ENCODE measurements at regions not wholly inside any gene's neighbourhood (a gene's known extent, or its start where the extent isn't known, plus 50 kb on each side); places are given as distances from the start of the nearest gene placed in this dataset.

DNA sequence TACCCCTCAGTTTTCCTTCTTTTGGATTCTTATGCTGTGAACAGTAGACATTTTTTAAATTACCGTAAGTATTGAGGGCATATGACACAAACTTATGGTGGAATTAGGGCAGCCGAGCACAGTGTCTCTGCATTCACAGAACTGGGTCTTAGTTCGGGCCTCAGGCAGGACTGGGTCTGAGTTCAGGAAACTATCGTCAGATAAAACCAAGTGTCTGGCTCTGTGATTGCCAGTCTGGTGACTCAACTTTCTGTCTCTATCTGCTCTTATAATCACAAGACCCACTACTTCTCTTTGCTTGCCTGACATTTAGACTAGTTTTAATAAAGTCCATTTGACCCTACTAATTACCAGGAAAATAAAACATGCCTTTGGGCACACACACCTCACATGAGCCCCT lies 146.2 kb downstream of the LMLN start (continued):
- peak in 1 of 2 experiments; percentile 64; a peak in 3 of 4 replicates for TF ChIP-seq ETV6 (IDR thresholded peaks at IDR 0.05; ENCODE audit: borderline replicate concordance in 1 of 2, low read depth in 2 of 2, low read length in 1 of 2)
- no peak for TF ChIP-seq ETV6 (CRISPR knock-in tag; IDR thresholded peaks at IDR 0.05; ENCODE audit: borderline replicate concordance)
- no peak for TF ChIP-seq MECOM (CRISPR knock-in tag; IDR thresholded peaks at IDR 0.05)
- no peak for TF ChIP-seq ZFP36 (IDR thresholded peaks at IDR 0.05; ENCODE audit: low read depth, low read length, partially characterized antibody)
- no peak for TF ChIP-seq MXI1 (IDR thresholded peaks at IDR 0.05; ENCODE audit: low read depth, low read length)
- TF ChIP-seq PHF8 (IDR thresholded peaks at IDR 0.05; ENCODE audit: borderline replicate concordance, low read length) = no peak
- no peak for TF ChIP-seq ZNF551 (CRISPR knock-in tag; IDR thresholded peaks at IDR 0.05)
- TF ChIP-seq RBM39 (optimal IDR thresholded peaks at IDR 0.05; ENCODE audit: low read depth, low read length) = no peak
- TF ChIP-seq FOXK2 (conservative IDR thresholded peaks at IDR 0.05 in 1 of 2, IDR thresholded peaks at IDR 0.05 in 1 of 2; ENCODE audit: low read depth in 2 of 2) = no peak
- 0 out of 4 replicates have a peak, but pooled peaks of 1 of the 2 experiments have one; percentile 23 for TF ChIP-seq MAZ (CRISPR knock-in tag; conservative IDR thresholded peaks at IDR 0.05 in 1 of 2, IDR thresholded peaks at IDR 0.05 in 1 of 2)
- no peak for TF ChIP-seq CBX3 (IDR thresholded peaks at IDR 0.05; ENCODE audit: borderline replicate concordance in 1 of 2, low read length in 2 of 2)
- no peak for TF ChIP-seq BCOR (IDR thresholded peaks at IDR 0.05)
- no peak for TF ChIP-seq SAFB2 (IDR thresholded peaks at IDR 0.05; ENCODE audit: borderline replicate concordance, low read depth, low read length, severe bottlenecking)
- TF ChIP-seq, protein P1, sequence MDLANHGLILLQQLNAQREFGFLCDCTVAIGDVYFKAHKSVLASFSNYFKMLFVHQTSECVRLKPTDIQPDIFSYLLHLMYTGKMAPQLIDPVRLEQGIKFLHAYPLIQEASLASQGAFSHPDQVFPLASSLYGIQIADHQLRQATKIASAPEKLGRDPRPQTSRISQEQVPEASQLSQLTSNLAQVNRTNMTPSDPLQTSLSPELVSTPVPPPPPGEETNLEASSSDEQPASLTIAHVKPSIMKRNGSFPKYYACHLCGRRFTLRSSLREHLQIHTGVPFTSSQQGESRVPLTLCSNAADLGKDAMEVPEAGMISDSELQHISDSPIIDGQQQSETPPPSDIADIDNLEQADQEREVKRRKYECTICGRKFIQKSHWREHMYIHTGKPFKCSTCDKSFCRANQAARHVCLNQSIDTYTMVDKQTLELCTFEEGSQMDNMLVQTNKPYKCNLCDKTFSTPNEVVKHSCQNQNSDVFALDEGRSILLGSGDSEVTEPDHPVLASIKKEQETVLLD (IDR thresholded peaks at IDR 0.05) = no peak
- TF ChIP-seq HDAC6 (IDR thresholded peaks at IDR 0.05; ENCODE audit: low read depth, low read length) = no peak
- no peak for TF ChIP-seq NFATC3 (IDR thresholded peaks at IDR 0.05)
- TF ChIP-seq SMARCE1 (IDR thresholded peaks at IDR 0.05) = peak; percentile 41; the same call in 1 of the 2 replicates
- TF ChIP-seq EWSR1 (IDR thresholded peaks at IDR 0.05; ENCODE audit: borderline replicate concordance, low read depth, partially characterized antibody) = no peak
- TF ChIP-seq, protein P2, sequence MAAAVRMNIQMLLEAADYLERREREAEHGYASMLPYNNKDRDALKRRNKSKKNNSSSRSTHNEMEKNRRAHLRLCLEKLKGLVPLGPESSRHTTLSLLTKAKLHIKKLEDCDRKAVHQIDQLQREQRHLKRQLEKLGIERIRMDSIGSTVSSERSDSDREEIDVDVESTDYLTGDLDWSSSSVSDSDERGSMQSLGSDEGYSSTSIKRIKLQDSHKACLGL (CRISPR knock-in tag; IDR thresholded peaks at IDR 0.05; ENCODE audit: borderline replicate concordance, poor library complexity, severe bottlenecking) = no peak
- TF ChIP-seq, protein P3, sequence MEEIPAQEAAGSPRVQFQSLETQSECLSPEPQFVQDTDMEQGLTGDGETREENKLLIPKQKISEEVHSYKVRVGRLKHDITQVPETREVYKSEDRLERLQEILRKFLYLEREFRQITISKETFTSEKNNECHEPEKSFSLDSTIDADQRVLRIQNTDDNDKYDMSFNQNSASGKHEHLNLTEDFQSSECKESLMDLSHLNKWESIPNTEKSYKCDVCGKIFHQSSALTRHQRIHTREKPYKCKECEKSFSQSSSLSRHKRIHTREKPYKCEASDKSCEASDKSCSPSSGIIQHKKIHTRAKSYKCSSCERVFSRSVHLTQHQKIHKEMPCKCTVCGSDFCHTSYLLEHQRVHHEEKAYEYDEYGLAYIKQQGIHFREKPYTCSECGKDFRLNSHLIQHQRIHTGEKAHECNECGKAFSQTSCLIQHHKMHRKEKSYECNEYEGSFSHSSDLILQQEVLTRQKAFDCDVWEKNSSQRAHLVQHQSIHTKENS (CRISPR knock-in tag; IDR thresholded peaks at IDR 0.05) = no peak
- no peak for TF ChIP-seq MAFK (IDR thresholded peaks at IDR 0.05; ENCODE audit: low read length)
- TF ChIP-seq, protein P4, sequence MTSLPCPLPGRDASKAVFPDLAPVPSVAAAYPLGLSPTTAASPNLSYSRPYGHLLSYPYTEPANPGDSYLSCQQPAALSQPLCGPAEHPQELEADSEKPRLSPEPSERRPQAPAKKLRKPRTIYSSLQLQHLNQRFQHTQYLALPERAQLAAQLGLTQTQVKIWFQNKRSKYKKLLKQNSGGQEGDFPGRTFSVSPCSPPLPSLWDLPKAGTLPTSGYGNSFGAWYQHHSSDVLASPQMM (CRISPR knock-in tag; IDR thresholded peaks at IDR 0.05) = no peak
- TF ChIP-seq TAL1 (IDR thresholded peaks at IDR 0.05) = no peak
- TF ChIP-seq PTTG1 (tag; IDR thresholded peaks at IDR 0.05; ENCODE audit: low read depth) = no peak
- no peak for TF ChIP-seq NR3C1 (CRISPR knock-in tag; IDR thresholded peaks at IDR 0.05)
- 0 out of 2 replicates have a peak, but pooled peaks have one; percentile 45 for TF ChIP-seq ZNF175 (CRISPR knock-in tag; IDR thresholded peaks at IDR 0.05; ENCODE audit: low read depth)
- TF ChIP-seq RBM34 (IDR thresholded peaks at IDR 0.05; ENCODE audit: borderline replicate concordance, insufficient read depth, low read length) = no peak

Measured in K562 (cell line).